SK-N-SH (cell line): ENCODE measurements at regions not wholly inside any gene's neighbourhood (a gene's known extent, or its start where the extent isn't known, plus 50 kb on each side); places are given as distances from the start of the nearest gene placed in this dataset.

Experiments used
- CTCF ChIA-PET: fragments of 300-600, 350-600 bp; formaldehyde crosslinking; extraction: SDS; loops from one replicate; lab custom pipeline; 2021; lab: Yijun Ruan, JAX
- POLR2A ChIA-PET: fragments of 350-600 bp; sonication (Branson Sonifier 250); formaldehyde crosslinking; extraction: SDS; loops from one replicate; lab custom pipeline; 2020; ENCODE audit warnings: antibody characterized with exemption, inconsistent platforms; lab: Yijun Ruan, JAX
- DNase-seq: peaks from one replicate; pipeline ENCODE4 v3.0.0; 2012
- H2AFZ ChIP-seq: fragments of 200-600 bp; sonication (generic); 2 replicates; pipeline ENCODE4 v1.8.1; 2016; ENCODE audit warnings: antibody characterized with exemption, mild to moderate bottlenecking, low read depth
- H3F3A ChIP-seq: fragments of 200-600 bp; sonication (generic); replicated peaks from 2 replicates; pipeline ENCODE3; 2016; ENCODE audit warnings: antibody characterized with exemption, mild to moderate bottlenecking; ENCODE audit not compliant: insufficient read depth
- H3K27ac ChIP-seq, 2 experiments: fragments of 200-500 bp in 1 of 2; fragments of 200-600 bp in 1 of 2; sonication (Bioruptor generic) in 1 of 2; sonication (generic), shearing (Covaris generic) in 1 of 2; 2 replicates each; pipeline versions ENCODE4 v1.5.1 to v1.6.1; 2014 to 2016; ENCODE audit warnings: low read depth in 2 of 2, inconsistent platforms in 1 of 2, low read length in 1 of 2, mild to moderate bottlenecking in 1 of 2, mixed read lengths in 1 of 2
- H3K27me3 ChIP-seq: fragments of 200-600 bp; sonication (generic), shearing (Covaris generic); 2 replicates; pipeline ENCODE4 v1.6.1; 2016; ENCODE audit warnings: mixed run types; ENCODE audit not compliant: insufficient read depth
- H3K36me3 ChIP-seq, 2 experiments: fragments of 200-500 bp in 1 of 2; fragments of 200-600 bp in 1 of 2; sonication (Bioruptor generic) in 1 of 2; sonication (generic) in 1 of 2; replicated peaks in 1 of 2; 2 replicates each; pipeline versions ENCODE3 to v1.5.1; 2014 to 2016; ENCODE audit warnings: low read length in 1 of 2, mild to moderate bottlenecking in 1 of 2; ENCODE audit not compliant: insufficient read depth in 2 of 2, control insufficient read depth in 1 of 2
- H3K4me1 ChIP-seq, 2 experiments: fragments of 200-500 bp in 1 of 2; fragments of 200-600 bp in 1 of 2; sonication (Bioruptor generic) in 1 of 2; sonication (generic), shearing (Covaris generic) in 1 of 2; 2 replicates each; pipeline versions ENCODE4 v1.5.1 to v1.6.1; 2014 to 2016; ENCODE audit warnings: low read depth in 1 of 2, low read length in 1 of 2, mixed run types in 1 of 2; ENCODE audit not compliant: insufficient read depth in 2 of 2, control insufficient read depth in 1 of 2
- H3K4me2 ChIP-seq: fragments of 200-600 bp; sonication (generic), shearing (Covaris generic); 2 replicates; pipeline ENCODE4 v1.6.1; 2017; ENCODE audit warnings: mixed run types
- H3K4me3 ChIP-seq, 2 experiments: fragments of 200-500 bp in 1 of 2; fragments of 200-600 bp in 1 of 2; sonication (Bioruptor generic) in 1 of 2; sonication (generic), shearing (Covaris generic) in 1 of 2; 2 replicates each; pipeline versions ENCODE4 v1.5.1 to v1.8.1; 2014 to 2016; ENCODE audit warnings: low read depth in 2 of 2, inconsistent platforms in 1 of 2, low read length in 1 of 2, mild to moderate bottlenecking in 1 of 2, mixed read lengths in 1 of 2, moderate library complexity in 1 of 2
- H3K79me2 ChIP-seq: fragments of 200-600 bp; sonication (generic); 2 replicates; pipeline ENCODE4 v1.8.1; 2017; ENCODE audit warnings: mild to moderate bottlenecking; ENCODE audit not compliant: insufficient read depth
- H3K9ac ChIP-seq: fragments of 200-600 bp; sonication (generic); 2 replicates; pipeline ENCODE4 v1.6.1; 2017; ENCODE audit warnings: mixed run types
- H3K9me2 ChIP-seq: fragments of 200-600 bp; sonication (generic); 2 replicates; pipeline ENCODE4 v1.6.1; 2017; ENCODE audit warnings: mixed run types
- H3K9me3 ChIP-seq: fragments of 200-600 bp; sonication (generic); 2 replicates; pipeline ENCODE4 v1.6.1; 2017; ENCODE audit warnings: mixed run types, mild to moderate bottlenecking, moderate library complexity
- H4K20me1 ChIP-seq: fragments of 200-600 bp; sonication (generic); 2 replicates; pipeline ENCODE4 v1.6.1; 2017; ENCODE audit warnings: mild to moderate bottlenecking, mixed run types; ENCODE audit not compliant: insufficient read depth
- CTCF ChIP-seq: fragments of 200-600 bp; sonication (generic); IDR thresholded peaks from 2 replicates; pipeline ENCODE4 v1.6.1; 2017; ENCODE audit warnings: antibody characterized with exemption, mild to moderate bottlenecking, moderate library complexity
- EZH2phosphoT487 ChIP-seq: fragments of 200-600 bp; sonication (generic); IDR thresholded peaks from 2 replicates; pipeline ENCODE4 v1.6.1; 2017; ENCODE audit warnings: low read depth, mixed run types, mild to moderate bottlenecking, antibody characterized with exemption, moderate library complexity, borderline replicate concordance
- FOSL2 ChIP-seq: IDR thresholded peaks from 2 replicates; pipeline ENCODE4 v1.4.0; 2012; ENCODE audit warnings: low read depth, mild to moderate bottlenecking, moderate library complexity, borderline replicate concordance
- GABPA ChIP-seq: IDR thresholded peaks from 2 replicates; pipeline ENCODE4 v1.4.0; 2012; ENCODE audit warnings: low read depth, mild to moderate bottlenecking
- GATA2 ChIP-seq: sonication (generic); formaldehyde crosslinking; IDR thresholded peaks from 2 replicates; pipeline ENCODE4 v1.5.0; 2020; ENCODE audit warnings: mild to moderate bottlenecking, missing genetic modification reagents
- JUND ChIP-seq: IDR thresholded peaks from 2 replicates; pipeline ENCODE4 v1.4.0; 2012
- MAX ChIP-seq: IDR thresholded peaks from 2 replicates; pipeline ENCODE4 v1.4.0; 2012; ENCODE audit warnings: low read depth
- MEF2A ChIP-seq: IDR thresholded peaks from 2 replicates; pipeline ENCODE4 v1.4.0; 2012; ENCODE audit warnings: low read depth, borderline replicate concordance
- MXI1 ChIP-seq: IDR thresholded peaks from 2 replicates; pipeline ENCODE4 v1.6.1; 2012; ENCODE audit warnings: mild to moderate bottlenecking, low read depth, low read length, improper control_type of control experiment
- PBX3 ChIP-seq: IDR thresholded peaks from 2 replicates; pipeline ENCODE4; 2012
- POLR2AphosphoS5 ChIP-seq: IDR thresholded peaks from 2 replicates; pipeline ENCODE4 v1.6.1; 2012; ENCODE audit warnings: low read depth, low read length
- RAD21 ChIP-seq: IDR thresholded peaks from 2 replicates; pipeline ENCODE4 v1.6.1; 2012; ENCODE audit warnings: mild to moderate bottlenecking, low read length
- RCOR1 ChIP-seq: fragments of 150-350 bp; IDR thresholded peaks from 2 replicates; pipeline ENCODE4 v1.6.1; 2017; ENCODE audit warnings: antibody characterized with exemption, low read length
- RXRA ChIP-seq: IDR thresholded peaks from 2 replicates; pipeline ENCODE4 v1.4.0; 2012; ENCODE audit warnings: low read depth, mild to moderate bottlenecking, borderline replicate concordance
- SIN3A ChIP-seq: IDR thresholded peaks from 2 replicates; pipeline ENCODE4 v1.6.1; 2012; ENCODE audit warnings: low read depth, mild to moderate bottlenecking, low read length, moderate library complexity, borderline replicate concordance
- SMC3 ChIP-seq: IDR thresholded peaks from 2 replicates; pipeline ENCODE4 v1.6.1; 2012; ENCODE audit warnings: low read depth, low read length, improper control_type of control experiment
- TAF1 ChIP-seq: IDR thresholded peaks from 2 replicates; pipeline ENCODE4 v1.6.1; 2012; ENCODE audit warnings: low read depth, mild to moderate bottlenecking, low read length, moderate library complexity, borderline replicate concordance
- TCF12 ChIP-seq: IDR thresholded peaks from 2 replicates; pipeline ENCODE4 v1.4.0; 2012
- TEAD4 ChIP-seq: IDR thresholded peaks from 2 replicates; pipeline ENCODE4 v1.4.0; 2012; ENCODE audit warnings: mild to moderate bottlenecking, borderline replicate concordance; ENCODE audit not compliant: insufficient read depth
- WGBS: methylation state at CpG from one replicate; pipeline ENCODE4 v1.1.6; 2017; ENCODE audit warnings: low lambda C conversion rate; 5-methylcytosine and 5-hydroxymethylcytosine counted together

GRCh38 chr2:4455486-4456155, 752.2 kb downstream of the DCDC2C start:
- no peak for TF ChIP-seq CTCF
- no peak for TF ChIP-seq RCOR1
- TF ChIP-seq JUND: no peak
- no peak for TF ChIP-seq GABPA
- TF ChIP-seq SIN3A: no peak
- TF ChIP-seq TEAD4: no peak
- TF ChIP-seq MAX: no peak
- TF ChIP-seq TAF1: no peak
- no peak for TF ChIP-seq MXI1
- TF ChIP-seq GATA2 (CRISPR knock-in tag): no peak
- TF ChIP-seq POLR2AphosphoS5: no peak
- TF ChIP-seq SMC3: no peak
- TF ChIP-seq RAD21: no peak
- TF ChIP-seq TCF12: no peak
- no peak for TF ChIP-seq FOSL2
- no peak for TF ChIP-seq PBX3
- TF ChIP-seq EZH2phosphoT487: no peak
- no peak for TF ChIP-seq RXRA
- TF ChIP-seq MEF2A: no peak
- CTCF ChIA-PET: no interaction called here
- Histone ChIP-seq H3K4me2 (no peak overlapping the region), H3K9me3 (peaks cover 5% of the 10 kb centered on the region; the same call in 1 of the 2 replicates), H3K4me1 (no peaks in the 10 kb centered on the region), H3K27me3 (no peaks in the 10 kb centered on the region), H3K9me2 (no peaks in the 10 kb centered on the region), H4K20me1 (no peaks in the 10 kb centered on the region), H3K9ac (no peak overlapping the region), H3F3A (no peaks in the 10 kb centered on the region), H3K36me3 (no peaks in the 10 kb centered on the region), H3K4me3 (no peak overlapping the region), H3K79me2 (no peaks in the 10 kb centered on the region), H2AFZ (no peak overlapping the region), H3K27ac (no peak overlapping the region)
- DNase-seq: no peak
- POLR2A ChIA-PET: no interaction called here
- WGBS: 39% methylated on average over 3 of the region's 3 CpGs
